ENCODE measurements at regions not wholly inside any gene's neighbourhood (a gene's known extent, or its start where the extent isn't known, plus 50 kb on each side); places are given as distances from the start of the nearest gene placed in this dataset.

DNA sequence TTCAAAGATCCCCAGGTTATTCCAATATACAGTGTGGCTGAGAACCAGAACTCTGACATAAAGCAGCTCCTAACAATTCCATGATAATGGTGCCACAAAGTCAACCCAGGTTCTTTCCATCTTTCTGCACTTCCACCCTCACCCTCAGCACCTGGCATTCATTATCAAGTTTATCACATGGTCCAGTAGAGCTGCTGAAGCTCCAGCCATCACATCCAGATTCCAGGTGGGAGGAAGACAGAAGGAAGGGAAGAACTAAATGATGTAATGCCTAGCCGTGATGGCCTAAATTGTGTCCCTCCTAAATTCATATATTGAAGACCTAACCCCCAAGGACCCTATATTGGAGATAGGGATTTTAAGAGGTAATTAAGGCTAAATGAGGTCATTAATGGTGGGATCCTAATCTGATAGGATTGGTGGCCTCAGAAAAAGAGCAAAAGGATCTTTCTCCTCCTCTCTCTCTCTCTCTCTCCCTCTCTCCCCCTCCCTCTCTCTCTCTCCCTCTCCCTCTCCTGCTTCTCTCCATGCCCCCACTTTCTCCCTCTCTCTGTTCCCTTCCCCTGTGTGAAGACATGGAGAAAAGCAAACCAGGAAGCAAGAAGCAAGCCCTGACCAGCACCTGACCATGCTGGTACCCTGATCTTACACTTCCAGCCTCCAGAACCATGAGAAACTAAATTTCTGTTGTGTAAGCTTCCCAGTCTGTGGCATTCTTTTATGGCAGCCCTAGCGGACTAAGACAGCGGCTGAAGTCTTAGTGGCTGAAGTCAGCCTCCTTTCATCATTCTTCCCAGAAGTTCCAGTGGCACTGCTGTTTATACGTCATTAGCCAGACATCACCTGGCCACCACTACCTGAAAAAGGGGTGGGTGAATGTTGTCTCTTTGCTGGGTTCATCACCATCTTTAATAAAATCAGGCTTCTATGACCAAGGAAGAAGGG is 369.7 kb upstream of the PROK2 start:
- Histone ChIP-seq H3K36me3 (ENCODE audit: control insufficient read depth, insufficient read depth, low read length) (no peaks in the 10 kb centered on the region), H3K4me3 (ENCODE audit: low read depth, low read length) (no peak overlapping the region), H3K27me3 (ENCODE audit: control insufficient read depth, insufficient read depth, low read length) (no peaks in the 10 kb centered on the region), H3K9ac (ENCODE audit: low read depth, low read length) (no peak overlapping the region), H3K4me1 (ENCODE audit: control insufficient read depth, insufficient read depth, low read length) (no peaks in the 10 kb centered on the region), H3K9me3 (ENCODE audit: control insufficient read depth, insufficient read depth, low read length) (no peaks in the 10 kb centered on the region)

DNA sequence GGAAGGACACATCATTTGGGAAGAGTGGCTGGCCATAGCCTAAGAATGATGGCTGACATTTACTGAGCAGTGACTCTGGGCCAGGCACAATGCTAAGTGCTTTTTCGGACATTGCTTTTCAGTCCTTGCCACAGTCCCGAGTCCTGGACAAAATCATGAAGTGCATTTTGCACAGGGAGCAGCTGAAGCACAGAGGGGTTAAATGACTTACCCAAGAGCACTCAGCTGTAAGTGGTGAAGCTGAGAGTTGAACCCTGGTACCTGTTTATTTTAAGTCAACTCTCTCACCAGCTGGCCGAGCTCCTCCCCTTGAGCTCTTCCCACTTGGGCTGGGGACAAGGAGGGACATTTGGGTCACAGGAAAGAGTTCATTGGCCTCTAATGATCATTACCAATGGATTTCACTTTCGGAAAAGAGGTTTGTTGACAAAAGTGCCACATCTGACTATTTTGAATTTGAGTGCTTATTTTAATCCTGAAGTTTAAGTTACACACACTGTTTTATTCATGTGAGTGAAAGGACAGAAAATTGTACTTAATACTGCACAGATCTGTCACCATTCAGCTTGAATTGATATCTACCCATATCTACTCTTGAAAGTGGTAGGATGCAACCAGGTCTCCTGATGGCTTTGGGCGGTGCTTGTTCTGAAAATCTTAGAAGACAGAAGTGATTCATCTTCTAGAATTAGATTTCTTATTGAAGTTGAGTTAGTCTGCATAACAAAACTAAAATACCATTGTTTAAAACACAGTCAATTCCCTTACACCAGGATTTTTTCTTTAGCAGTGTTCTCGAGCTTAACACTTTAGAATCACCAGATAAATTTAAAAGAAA is 368.7 kb upstream of the PROK2 start:
- no peaks in the 10 kb centered on the region for H3K4me1 ChIP-seq (ENCODE audit: control insufficient read depth, insufficient read depth, low read length)
- H3K9ac ChIP-seq (ENCODE audit: low read depth, low read length), result no peak overlapping the region
- H3K9me3 ChIP-seq (ENCODE audit: control insufficient read depth, insufficient read depth, low read length), result no peaks in the 10 kb centered on the region
- no peak overlapping the region for H3K4me3 ChIP-seq (ENCODE audit: low read depth, low read length)
- H3K36me3 ChIP-seq (ENCODE audit: control insufficient read depth, insufficient read depth, low read length), result no peaks in the 10 kb centered on the region
- H3K27me3 ChIP-seq (ENCODE audit: control insufficient read depth, insufficient read depth, low read length), result no peaks in the 10 kb centered on the region

DNA sequence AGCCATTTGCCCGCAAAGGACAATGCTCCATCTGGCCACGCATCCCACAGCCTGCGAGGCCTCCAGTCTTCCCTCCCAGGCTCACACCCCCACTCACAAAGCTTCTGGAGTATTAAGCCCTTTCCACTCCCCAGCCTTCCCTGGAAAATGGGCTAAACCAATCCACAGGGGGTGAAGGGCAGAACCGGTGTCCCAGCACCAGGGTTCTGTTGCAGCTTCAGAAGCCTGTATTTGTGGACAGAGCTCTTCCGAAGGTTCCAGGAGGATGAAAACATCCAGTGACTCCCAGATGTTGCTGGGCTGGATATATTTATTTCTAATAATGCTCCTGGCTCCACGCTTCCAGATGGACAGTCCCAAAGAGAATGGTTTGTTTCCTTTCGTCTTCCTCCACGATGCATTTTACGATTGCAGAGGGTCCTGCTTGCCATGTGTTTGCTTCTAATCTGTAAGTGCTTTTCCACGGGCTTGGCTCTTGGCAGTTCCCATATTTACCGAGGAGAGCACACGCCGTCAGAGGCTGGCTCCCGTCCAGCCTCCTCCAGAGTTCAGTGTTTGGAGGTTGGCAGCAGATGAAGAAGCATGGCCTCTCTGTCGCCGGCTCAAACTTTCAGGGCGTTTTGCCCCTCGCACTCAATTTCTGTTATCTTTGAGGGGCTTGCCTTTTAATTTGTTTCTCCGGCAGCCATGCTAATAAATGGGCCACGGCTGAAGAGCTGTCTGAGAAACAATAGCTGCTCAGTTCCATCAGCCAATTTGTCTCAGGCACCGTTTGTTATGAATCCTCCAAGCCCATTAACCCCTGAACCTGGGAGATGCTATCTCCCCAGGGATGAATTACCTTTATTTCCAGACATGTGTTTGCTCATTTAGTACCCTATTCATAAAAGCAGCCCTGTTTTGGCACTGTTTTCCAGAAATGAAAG is 367.9 kb upstream of the PROK2 start:
- H3K4me3 ChIP-seq (ENCODE audit: low read depth, low read length), result no peak overlapping the region
- H3K36me3 ChIP-seq (ENCODE audit: control insufficient read depth, insufficient read depth, low read length), result no peaks in the 10 kb centered on the region
- H3K9ac ChIP-seq (ENCODE audit: low read depth, low read length), result no peak overlapping the region
- no peaks in the 10 kb centered on the region for H3K9me3 ChIP-seq (ENCODE audit: control insufficient read depth, insufficient read depth, low read length)
- H3K4me1 ChIP-seq (ENCODE audit: control insufficient read depth, insufficient read depth, low read length), result no peaks in the 10 kb centered on the region
- no peaks in the 10 kb centered on the region for H3K27me3 ChIP-seq (ENCODE audit: control insufficient read depth, insufficient read depth, low read length)

DNA sequence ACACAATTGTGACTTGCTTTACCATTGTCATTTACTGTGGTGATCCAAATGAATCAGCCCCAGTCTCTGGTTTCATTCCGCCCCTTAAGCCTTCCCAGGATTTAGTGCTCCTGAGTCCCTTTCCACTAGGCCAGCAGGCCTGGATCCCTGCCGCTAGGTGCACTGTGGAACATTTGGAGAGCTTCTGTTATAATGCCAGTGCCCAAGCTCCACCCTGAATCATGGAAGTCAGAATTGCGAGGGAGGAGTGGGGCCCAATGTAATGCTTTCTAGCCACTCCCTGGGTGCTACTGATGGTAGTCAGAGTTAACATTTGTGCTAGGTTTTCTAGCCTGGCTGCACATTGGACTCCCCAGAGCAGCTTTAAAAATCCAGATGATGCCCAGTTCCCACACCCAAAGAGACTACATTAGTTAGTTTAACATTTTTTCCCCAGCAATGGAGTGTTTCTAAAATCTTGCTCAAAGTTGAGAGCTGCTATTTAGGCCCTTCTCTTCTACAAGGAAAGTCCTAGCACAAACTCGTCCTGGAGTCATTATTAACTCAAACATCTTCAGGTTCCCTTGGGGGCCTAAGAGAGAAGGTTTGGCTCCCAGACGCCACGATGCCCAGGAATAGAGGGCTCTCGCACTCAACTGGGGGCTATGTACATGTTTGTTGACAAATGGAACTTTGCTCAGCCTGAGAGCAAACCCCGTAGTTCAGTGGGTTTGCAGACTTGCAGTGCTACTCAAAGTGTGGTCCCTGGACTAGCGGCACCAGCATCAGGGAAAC is 366.7 kb upstream of the PROK2 start:
- Histone ChIP-seq H3K27me3 (ENCODE audit: control insufficient read depth, insufficient read depth, low read length) (no peaks in the 10 kb centered on the region), H3K9me3 (ENCODE audit: control insufficient read depth, insufficient read depth, low read length) (no peaks in the 10 kb centered on the region), H3K9ac (ENCODE audit: low read depth, low read length) (no peak overlapping the region), H3K4me3 (ENCODE audit: low read depth, low read length) (no peak overlapping the region), H3K36me3 (ENCODE audit: control insufficient read depth, insufficient read depth, low read length) (no peaks in the 10 kb centered on the region), H3K4me1 (ENCODE audit: control insufficient read depth, insufficient read depth, low read length) (no peaks in the 10 kb centered on the region)

DNA sequence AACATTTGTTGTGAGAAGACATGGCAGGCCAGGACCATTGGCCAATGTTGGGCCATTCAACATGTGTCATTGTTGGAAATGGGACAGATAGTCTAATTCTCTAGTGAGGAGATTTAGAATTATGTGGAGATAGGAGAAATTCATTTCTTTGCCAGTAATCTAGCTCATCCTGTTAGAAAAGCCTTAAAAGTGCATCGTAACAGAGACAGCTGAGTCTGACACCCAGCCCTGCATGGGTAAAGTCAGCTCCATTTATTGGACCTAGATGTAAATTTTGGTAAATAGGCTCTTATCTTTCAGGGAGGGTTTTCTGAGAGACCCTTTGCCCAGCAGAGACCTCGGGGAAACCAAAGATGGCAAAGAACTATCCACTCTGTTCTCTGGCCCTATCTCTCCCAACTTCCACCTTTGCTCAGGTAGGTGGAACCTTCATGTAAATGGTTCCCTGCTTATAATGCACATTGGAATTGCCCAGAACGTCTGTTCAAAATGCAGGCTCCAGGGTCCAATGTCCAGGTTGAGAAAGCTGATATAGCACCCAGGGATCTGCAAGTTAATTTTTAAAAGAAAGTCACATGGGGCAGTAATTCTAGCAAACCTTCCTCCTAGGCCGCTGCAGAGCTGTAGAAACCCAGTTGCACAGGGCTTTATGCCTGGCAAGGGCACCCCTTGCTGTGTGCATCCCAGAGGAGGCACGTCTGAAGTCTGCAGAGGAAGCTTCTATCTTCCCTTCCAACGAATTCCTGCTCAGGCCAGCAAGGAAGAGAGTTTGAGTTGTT is 365.9 kb upstream of the PROK2 start:
- Histone ChIP-seq H3K36me3 (ENCODE audit: control insufficient read depth, insufficient read depth, low read length) (no peaks in the 10 kb centered on the region), H3K9ac (ENCODE audit: low read depth, low read length) (no peak overlapping the region), H3K4me1 (ENCODE audit: control insufficient read depth, insufficient read depth, low read length) (no peaks in the 10 kb centered on the region), H3K27me3 (ENCODE audit: control insufficient read depth, insufficient read depth, low read length) (no peaks in the 10 kb centered on the region), H3K9me3 (ENCODE audit: control insufficient read depth, insufficient read depth, low read length) (no peaks in the 10 kb centered on the region), H3K4me3 (ENCODE audit: low read depth, low read length) (no peak overlapping the region)

DNA sequence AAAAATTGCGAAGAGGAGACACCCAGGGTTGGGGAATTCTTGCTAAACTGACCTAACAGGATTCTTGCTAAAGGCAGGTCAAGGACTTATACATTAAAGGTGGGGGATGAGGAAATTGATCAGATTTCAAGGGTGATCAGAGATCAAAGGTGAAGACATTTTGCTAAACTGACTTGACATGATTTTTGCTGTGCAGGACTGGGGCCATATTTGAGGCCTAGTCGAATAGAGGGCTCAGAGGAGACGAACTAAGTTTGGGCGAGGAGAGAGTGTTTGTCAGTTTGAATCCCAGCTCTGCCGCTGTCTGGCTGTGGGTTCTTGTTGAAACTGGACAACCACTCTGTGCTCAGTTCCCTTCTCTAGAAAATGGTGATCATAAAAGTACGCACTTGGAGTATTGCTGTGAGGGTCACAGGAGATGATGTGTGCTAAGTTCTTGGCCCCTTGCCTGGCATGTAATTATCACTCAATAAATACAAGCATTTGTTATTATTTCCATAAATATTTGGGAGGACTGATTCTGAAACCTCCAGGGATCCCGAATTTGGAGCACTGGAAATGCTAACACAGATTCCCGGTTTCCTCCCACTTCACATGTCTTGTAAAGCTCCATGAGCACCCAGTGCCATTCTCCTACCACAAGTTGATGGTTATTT is 364.8 kb upstream of the PROK2 start:
- Histone ChIP-seq H3K4me3 (ENCODE audit: low read depth, low read length) (no peak overlapping the region), H3K4me1 (ENCODE audit: control insufficient read depth, insufficient read depth, low read length) (no peaks in the 10 kb centered on the region), H3K9me3 (ENCODE audit: control insufficient read depth, insufficient read depth, low read length) (no peaks in the 10 kb centered on the region), H3K27me3 (ENCODE audit: control insufficient read depth, insufficient read depth, low read length) (no peaks in the 10 kb centered on the region), H3K9ac (ENCODE audit: low read depth, low read length) (no peak overlapping the region), H3K36me3 (ENCODE audit: control insufficient read depth, insufficient read depth, low read length) (no peaks in the 10 kb centered on the region)

DNA sequence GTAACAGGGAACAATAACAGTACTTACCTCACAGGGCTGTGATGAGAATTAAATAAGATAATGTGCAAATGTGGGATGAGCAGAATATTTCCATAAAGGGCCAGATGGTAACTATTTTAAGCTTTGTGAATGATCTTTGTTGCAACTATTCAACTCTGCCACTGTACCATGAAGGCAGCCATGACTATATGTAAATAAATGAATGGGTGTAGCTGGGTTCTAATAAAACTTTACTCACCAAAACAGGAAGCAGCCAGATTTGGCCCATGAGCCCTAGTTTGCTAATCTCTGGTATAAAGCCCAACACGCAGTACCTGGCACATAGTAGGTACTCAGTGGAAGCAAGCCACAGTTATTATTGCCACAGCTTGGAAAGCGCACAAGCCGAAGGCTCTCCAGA is 362.7 kb upstream of the PROK2 start:
- Histone ChIP-seq H3K27me3 (ENCODE audit: control insufficient read depth, insufficient read depth, low read length) (no peaks in the 10 kb centered on the region), H3K9ac (ENCODE audit: low read depth, low read length) (no peak overlapping the region), H3K4me1 (ENCODE audit: control insufficient read depth, insufficient read depth, low read length) (no peaks in the 10 kb centered on the region), H3K36me3 (ENCODE audit: control insufficient read depth, insufficient read depth, low read length) (no peaks in the 10 kb centered on the region), H3K9me3 (ENCODE audit: control insufficient read depth, insufficient read depth, low read length) (no peaks in the 10 kb centered on the region), H3K4me3 (ENCODE audit: low read depth, low read length) (no peak overlapping the region)

DNA sequence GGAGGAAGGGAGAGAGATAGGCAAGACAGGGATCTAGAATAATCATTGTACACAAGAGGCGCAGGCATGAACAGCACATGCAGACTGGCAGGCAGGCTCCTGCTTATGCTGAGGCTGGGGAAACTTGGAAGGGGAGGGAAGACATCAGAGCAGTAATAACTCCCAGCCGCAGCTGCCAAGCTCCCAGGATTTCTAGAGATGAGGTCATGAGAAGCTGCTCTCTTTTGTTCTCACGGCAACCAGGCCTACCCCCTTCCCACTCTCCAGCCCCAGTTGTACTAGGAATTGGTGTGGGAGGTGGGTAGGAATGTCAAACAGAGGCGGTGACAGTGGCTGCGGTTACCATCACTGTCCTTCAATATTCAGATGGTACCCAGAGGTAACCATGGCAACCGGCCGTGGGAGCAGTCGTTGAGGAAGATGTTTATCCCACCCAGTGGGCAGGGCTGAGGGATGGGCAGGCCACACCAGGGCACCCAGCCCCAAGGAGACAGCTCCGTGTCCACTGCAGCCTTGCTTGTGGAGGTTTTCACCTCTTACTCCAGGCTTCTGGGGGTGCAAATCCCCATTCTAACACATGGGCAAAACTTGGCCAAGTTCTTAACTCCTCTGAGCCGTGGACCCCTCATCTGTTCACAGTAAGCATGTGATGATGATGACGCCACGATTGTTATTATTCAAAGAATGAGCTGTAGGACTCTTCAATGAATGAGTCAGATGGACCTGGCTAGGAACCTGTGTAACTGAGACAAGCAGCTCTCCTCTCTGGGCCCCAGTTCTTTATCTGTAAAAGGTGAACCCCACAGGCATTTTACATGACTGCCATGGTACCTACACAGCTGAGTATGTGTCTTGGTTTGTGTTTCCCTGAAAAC is 360.8 kb upstream of the PROK2 start:
- no peaks in the 10 kb centered on the region for H3K4me1 ChIP-seq (ENCODE audit: control insufficient read depth, insufficient read depth, low read length)
- H3K27me3 ChIP-seq (ENCODE audit: control insufficient read depth, insufficient read depth, low read length), result no peaks in the 10 kb centered on the region
- no peak overlapping the region for H3K9ac ChIP-seq (ENCODE audit: low read depth, low read length)
- H3K36me3 ChIP-seq (ENCODE audit: control insufficient read depth, insufficient read depth, low read length), result no peaks in the 10 kb centered on the region
- no peaks in the 10 kb centered on the region for H3K9me3 ChIP-seq (ENCODE audit: control insufficient read depth, insufficient read depth, low read length)
- H3K4me3 ChIP-seq (ENCODE audit: low read depth, low read length), result no peak overlapping the region

DNA sequence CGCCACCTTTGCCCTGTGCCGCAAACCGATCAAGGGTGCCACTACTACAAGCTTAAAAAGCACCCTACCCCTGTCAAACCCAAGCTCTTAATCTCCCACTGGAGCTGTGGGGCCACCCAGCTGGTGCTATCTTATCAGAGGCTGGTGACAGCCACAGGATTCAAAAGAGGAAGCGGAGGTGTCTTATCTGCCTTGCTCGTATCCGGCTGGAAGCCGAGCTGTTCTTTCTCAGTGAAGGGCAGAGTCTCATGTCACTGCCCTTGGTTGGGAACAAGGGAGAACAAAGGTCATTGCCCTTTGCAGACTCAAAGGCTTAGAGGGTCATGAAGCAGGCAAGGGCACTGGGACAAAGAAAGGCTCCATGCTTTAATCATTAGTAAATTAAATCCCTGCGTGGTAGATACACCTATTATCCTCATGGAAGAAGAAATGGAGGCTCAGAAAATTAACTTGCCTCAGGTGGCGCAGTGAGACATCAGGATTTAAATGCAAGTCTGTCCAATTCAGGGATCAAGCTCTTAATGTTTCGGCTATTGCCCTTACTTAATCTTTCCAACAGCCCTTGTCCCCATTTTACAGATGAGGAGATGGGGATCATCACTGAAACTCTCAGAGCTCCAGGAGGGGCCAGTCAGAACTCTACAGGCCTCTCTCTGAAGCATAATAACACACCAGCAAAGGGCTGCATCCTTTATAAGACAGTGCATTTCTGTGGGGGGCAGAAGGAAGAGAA is 360.0 kb upstream of the PROK2 start:
- Histone ChIP-seq H3K36me3 (ENCODE audit: control insufficient read depth, insufficient read depth, low read length) (no peaks in the 10 kb centered on the region), H3K27me3 (ENCODE audit: control insufficient read depth, insufficient read depth, low read length) (no peaks in the 10 kb centered on the region), H3K4me3 (ENCODE audit: low read depth, low read length) (no peak overlapping the region), H3K9me3 (ENCODE audit: control insufficient read depth, insufficient read depth, low read length) (no peaks in the 10 kb centered on the region), H3K4me1 (ENCODE audit: control insufficient read depth, insufficient read depth, low read length) (no peaks in the 10 kb centered on the region), H3K9ac (ENCODE audit: low read depth, low read length) (no peak overlapping the region)
